ENCODE measurements at regions not wholly inside any gene's neighbourhood (a gene's known extent, or its start where the extent isn't known, plus 50 kb on each side); places are given as distances from the start of the nearest gene placed in this dataset.

- ChIA-PET CTCF (no interaction called here), POLR2A (no interaction called here)
- TF ChIP-seq HDGF (IDR thresholded peaks at IDR 0.05; ENCODE audit: borderline replicate concordance) = no peak
- no peak for TF ChIP-seq ARNT (IDR thresholded peaks at IDR 0.05)
- TF ChIP-seq SUZ12 (IDR thresholded peaks at IDR 0.05) = no peak
- no peak for TF ChIP-seq LEF1 (IDR thresholded peaks at IDR 0.05; ENCODE audit: borderline replicate concordance)
- TF ChIP-seq TARDBP (IDR thresholded peaks at IDR 0.05) = no peak
- TF ChIP-seq NFRKB (IDR thresholded peaks at IDR 0.05) = no peak
- no peak for TF ChIP-seq FOXA1 (IDR thresholded peaks at IDR 0.05)
- TF ChIP-seq ZNF384 (IDR thresholded peaks at IDR 0.05) = no peak
- TF ChIP-seq FOXK2 (IDR thresholded peaks at IDR 0.05) = no peak
- TF ChIP-seq, protein P1, sequence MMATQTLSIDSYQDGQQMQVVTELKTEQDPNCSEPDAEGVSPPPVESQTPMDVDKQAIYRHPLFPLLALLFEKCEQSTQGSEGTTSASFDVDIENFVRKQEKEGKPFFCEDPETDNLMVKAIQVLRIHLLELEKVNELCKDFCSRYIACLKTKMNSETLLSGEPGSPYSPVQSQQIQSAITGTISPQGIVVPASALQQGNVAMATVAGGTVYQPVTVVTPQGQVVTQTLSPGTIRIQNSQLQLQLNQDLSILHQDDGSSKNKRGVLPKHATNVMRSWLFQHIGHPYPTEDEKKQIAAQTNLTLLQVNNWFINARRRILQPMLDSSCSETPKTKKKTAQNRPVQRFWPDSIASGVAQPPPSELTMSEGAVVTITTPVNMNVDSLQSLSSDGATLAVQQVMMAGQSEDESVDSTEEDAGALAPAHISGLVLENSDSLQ (IDR thresholded peaks at IDR 0.05) = no peak
- no peak for TF ChIP-seq CTBP1 (IDR thresholded peaks at IDR 0.05; ENCODE audit: borderline replicate concordance)
- no peak for TF ChIP-seq FOXM1 (IDR thresholded peaks at IDR 0.05; ENCODE audit: borderline replicate concordance)
- TF ChIP-seq L3MBTL2 (conservative IDR thresholded peaks at IDR 0.05) = no peak
- TF ChIP-seq BHLHE40 (IDR thresholded peaks at IDR 0.05; ENCODE audit: borderline replicate concordance) = no peak
- TF ChIP-seq SP1 (IDR thresholded peaks at IDR 0.05) = no peak
- TF ChIP-seq ELF4 (IDR thresholded peaks at IDR 0.05) = no peak
Measured at GRCh38 chr16:79716645-79717332, 116.3 kb upstream of the MAF start.

GRCh38 chr16:79715061-79715460 lies 114.5 kb upstream of the MAF start:
- POLR2A ChIA-PET = no interaction called here
- no peak for DNase-seq (ENCODE audit: extremely low spot score)
- no peak for TF ChIP-seq SP1 (IDR thresholded peaks at IDR 0.05)
- TF ChIP-seq FOXK2 (IDR thresholded peaks at IDR 0.05) = no peak
- TF ChIP-seq NFRKB (IDR thresholded peaks at IDR 0.05) = no peak
- TF ChIP-seq, protein P1 (IDR thresholded peaks at IDR 0.05) = no peak
- TF ChIP-seq ARNT (IDR thresholded peaks at IDR 0.05) = no peak
- no peak for TF ChIP-seq FOXM1 (IDR thresholded peaks at IDR 0.05; ENCODE audit: borderline replicate concordance)
- no peak for TF ChIP-seq SUZ12 (IDR thresholded peaks at IDR 0.05)
- no peak for TF ChIP-seq LEF1 (IDR thresholded peaks at IDR 0.05; ENCODE audit: borderline replicate concordance)
- TF ChIP-seq HDGF (IDR thresholded peaks at IDR 0.05; ENCODE audit: borderline replicate concordance) = no peak
- no peak for TF ChIP-seq CTBP1 (IDR thresholded peaks at IDR 0.05; ENCODE audit: borderline replicate concordance)
- CTCF ChIA-PET = interaction anchor here (0.6 kb wide), 1 partner anchor 14 kb away, joined by 6 read pairs; no protein-coding TSS in a partner anchor

More at GRCh38 chr16:79716645-79717332, 116.3 kb upstream of the MAF start:
- no peak for DNase-seq (ENCODE audit: extremely low spot score)

GRCh38 chr16:79714440-79714839 lies 113.9 kb upstream of the MAF start:
- TF ChIP-seq, protein P1 (IDR thresholded peaks at IDR 0.05) = no peak
- no peak for TF ChIP-seq FOXM1 (IDR thresholded peaks at IDR 0.05; ENCODE audit: borderline replicate concordance)
- TF ChIP-seq CTBP1 (IDR thresholded peaks at IDR 0.05; ENCODE audit: borderline replicate concordance) = no peak
- TF ChIP-seq L3MBTL2 (conservative IDR thresholded peaks at IDR 0.05) = no peak
- no peak for TF ChIP-seq FOXA1 (IDR thresholded peaks at IDR 0.05)
- no peak for TF ChIP-seq HDGF (IDR thresholded peaks at IDR 0.05; ENCODE audit: borderline replicate concordance)
- no peak for TF ChIP-seq TARDBP (IDR thresholded peaks at IDR 0.05)
- TF ChIP-seq SP1 (IDR thresholded peaks at IDR 0.05) = no peak
- TF ChIP-seq ELF4 (IDR thresholded peaks at IDR 0.05) = no peak
- no peak for TF ChIP-seq ZNF384 (IDR thresholded peaks at IDR 0.05)
- TF ChIP-seq LEF1 (IDR thresholded peaks at IDR 0.05; ENCODE audit: borderline replicate concordance) = no peak
- TF ChIP-seq ARNT (IDR thresholded peaks at IDR 0.05) = no peak
- no peak for TF ChIP-seq SUZ12 (IDR thresholded peaks at IDR 0.05)
- no peak for TF ChIP-seq BHLHE40 (IDR thresholded peaks at IDR 0.05; ENCODE audit: borderline replicate concordance)
- no peak for TF ChIP-seq NFRKB (IDR thresholded peaks at IDR 0.05)
- no peak for DNase-seq (ENCODE audit: extremely low spot score)
- POLR2A ChIA-PET = no interaction called here
- CTCF ChIA-PET = no interaction called here

- POLR2A ChIA-PET = no interaction called here
- CTCF ChIA-PET = no interaction called here
- TF ChIP-seq NFRKB (IDR thresholded peaks at IDR 0.05) (no peak), ARNT (IDR thresholded peaks at IDR 0.05) (no peak), FOXK2 (IDR thresholded peaks at IDR 0.05) (no peak), TARDBP (IDR thresholded peaks at IDR 0.05) (no peak), CTBP1 (IDR thresholded peaks at IDR 0.05; ENCODE audit: borderline replicate concordance) (no peak), FOXM1 (IDR thresholded peaks at IDR 0.05; ENCODE audit: borderline replicate concordance) (no peak), L3MBTL2 (conservative IDR thresholded peaks at IDR 0.05) (no peak)
Measured at GRCh38 chr16:79713609-79714309, 113.2 kb upstream of the MAF start.

DNA sequence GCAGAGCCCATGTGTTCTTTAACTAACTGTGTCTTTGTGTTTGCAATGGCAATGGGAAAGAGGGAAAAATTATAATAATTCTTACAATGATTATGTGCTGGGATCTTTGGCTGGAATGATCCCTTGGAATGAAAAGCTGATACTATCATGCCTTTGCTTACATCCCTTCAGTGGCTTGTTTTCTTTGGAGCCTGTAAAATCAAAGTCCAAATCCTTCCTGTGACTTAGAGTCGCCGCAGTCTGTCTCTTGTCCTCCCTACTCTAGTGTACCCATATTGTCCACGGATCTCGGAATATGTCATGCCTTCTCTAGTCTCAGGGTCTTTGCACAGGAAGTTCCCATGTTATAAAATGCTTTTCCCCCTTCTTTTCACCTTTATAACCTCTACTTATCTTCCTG lies 111.7 kb upstream of the MAF start:
- CTCF ChIA-PET = no interaction called here
- no peak for DNase-seq (ENCODE audit: extremely low spot score)
- no peak for TF ChIP-seq HDGF (IDR thresholded peaks at IDR 0.05; ENCODE audit: borderline replicate concordance)
- no peak for TF ChIP-seq ELF4 (IDR thresholded peaks at IDR 0.05)
- no peak for TF ChIP-seq L3MBTL2 (conservative IDR thresholded peaks at IDR 0.05)
- no peak for TF ChIP-seq FOXM1 (IDR thresholded peaks at IDR 0.05; ENCODE audit: borderline replicate concordance)
- no peak for TF ChIP-seq TARDBP (IDR thresholded peaks at IDR 0.05)
- no peak for TF ChIP-seq BHLHE40 (IDR thresholded peaks at IDR 0.05; ENCODE audit: borderline replicate concordance)
- TF ChIP-seq ZNF384 (IDR thresholded peaks at IDR 0.05) = no peak
- TF ChIP-seq FOXK2 (IDR thresholded peaks at IDR 0.05) = no peak
- no peak for TF ChIP-seq NFRKB (IDR thresholded peaks at IDR 0.05)
- TF ChIP-seq SUZ12 (IDR thresholded peaks at IDR 0.05) = no peak
- POLR2A ChIA-PET = no interaction called here

More at GRCh38 chr16:79713609-79714309, 113.2 kb upstream of the MAF start:
- no peak for DNase-seq (ENCODE audit: extremely low spot score)
